Activated naive CD4-positive, alpha-beta T cell (primary cell): ENCODE measurements at regions not wholly inside any gene's neighbourhood (a gene's known extent, or its start where the extent isn't known, plus 50 kb on each side); places are given as distances from the start of the nearest gene placed in this dataset.

Experiments used
- DNase-seq, 4 experiments: peaks; one replicate each; lab custom pipeline; 2025; lab: John Stamatoyannopoulos, UW

DNA sequence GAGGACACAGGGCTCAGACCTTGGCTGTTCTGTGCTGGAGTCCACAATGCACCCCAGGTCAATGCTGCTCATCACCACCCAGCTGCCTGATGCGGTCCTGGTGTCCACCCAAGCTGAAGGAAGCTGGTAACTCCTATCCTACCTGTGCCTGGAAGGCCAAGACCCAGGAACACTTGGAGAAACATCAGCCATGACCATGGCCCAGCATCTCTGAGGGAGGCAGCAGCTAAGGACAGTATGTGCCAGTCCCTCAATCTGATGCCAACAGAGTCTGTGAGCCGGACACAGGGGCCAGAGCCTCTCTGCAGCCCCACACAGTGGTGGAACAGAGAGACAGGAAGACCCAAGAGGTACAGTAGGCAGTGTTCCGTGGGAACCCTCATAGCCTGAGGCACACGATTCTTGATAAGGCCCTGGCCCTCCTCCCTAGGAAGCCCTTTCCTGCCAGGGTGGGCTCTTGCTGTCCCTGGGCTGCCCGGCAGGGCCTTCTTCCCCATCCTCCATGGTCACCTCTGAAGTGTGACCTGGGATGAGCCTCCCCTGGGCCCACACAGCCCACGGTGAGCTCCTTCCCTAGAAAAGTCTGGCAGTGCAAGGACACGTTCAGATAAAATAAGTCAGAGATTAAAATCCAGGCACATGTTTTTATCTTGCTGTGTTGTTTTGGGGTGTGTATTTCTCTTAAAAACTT, 170.7 kb downstream of the THBS2 start:
- DNase-seq = no peak

DNA sequence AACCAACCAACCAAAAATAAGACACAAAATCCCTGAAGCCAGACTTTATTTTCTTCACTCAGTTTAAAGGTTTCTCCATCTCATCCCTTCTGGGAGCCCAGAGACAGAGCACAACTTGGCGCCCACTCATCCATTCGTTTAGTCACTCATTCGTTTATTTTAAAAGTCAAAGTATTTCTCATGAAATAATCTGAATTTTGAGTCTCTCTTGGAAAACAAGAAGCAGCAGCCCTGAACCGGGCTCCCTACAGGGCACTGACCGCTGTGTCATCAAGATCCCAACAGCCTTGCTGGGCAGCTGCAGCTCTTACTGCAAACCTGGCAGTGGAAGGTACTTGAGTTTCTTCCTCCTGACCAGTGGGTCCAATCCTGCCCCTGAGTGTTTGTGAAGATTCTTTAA, 171.6 kb downstream of the THBS2 start:
- DNase-seq = no peak

DNA sequence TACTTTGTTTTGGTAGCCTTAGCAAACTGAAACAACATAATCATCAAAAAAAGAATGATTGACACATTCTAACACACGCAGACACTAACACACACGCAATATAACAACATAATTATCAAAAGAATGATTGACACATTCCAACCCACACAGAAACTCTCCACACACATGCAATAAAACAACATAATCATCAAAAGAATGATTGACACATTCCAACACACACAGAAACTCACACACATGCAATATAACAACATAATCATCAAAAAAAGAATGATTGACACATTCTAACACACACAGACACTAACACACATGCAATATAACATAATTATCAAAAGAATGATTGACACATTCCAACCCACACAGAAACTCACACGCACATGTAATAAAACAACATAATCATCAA, 172.4 kb downstream of the THBS2 start:
- DNase-seq = no peak

DNA sequence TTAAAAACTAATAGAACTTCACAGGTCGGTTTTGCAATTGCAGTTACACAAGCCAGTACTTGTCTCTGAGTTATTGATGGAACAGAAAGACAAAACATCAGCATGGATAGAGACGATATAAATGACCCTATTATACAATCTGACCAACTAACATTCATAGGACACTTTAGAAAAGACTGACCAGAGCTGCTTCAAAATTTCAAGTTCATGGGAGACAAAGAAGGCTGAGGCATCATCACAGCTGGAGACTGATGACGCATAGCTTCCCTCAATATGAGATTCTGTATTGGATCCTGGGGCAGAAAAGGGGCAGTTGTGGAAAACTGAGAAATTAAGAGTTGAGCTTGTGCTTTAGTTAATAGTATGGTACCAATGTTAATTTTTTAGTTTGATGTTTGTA, 174.0 kb downstream of the THBS2 start:
- no peak for DNase-seq

DNA sequence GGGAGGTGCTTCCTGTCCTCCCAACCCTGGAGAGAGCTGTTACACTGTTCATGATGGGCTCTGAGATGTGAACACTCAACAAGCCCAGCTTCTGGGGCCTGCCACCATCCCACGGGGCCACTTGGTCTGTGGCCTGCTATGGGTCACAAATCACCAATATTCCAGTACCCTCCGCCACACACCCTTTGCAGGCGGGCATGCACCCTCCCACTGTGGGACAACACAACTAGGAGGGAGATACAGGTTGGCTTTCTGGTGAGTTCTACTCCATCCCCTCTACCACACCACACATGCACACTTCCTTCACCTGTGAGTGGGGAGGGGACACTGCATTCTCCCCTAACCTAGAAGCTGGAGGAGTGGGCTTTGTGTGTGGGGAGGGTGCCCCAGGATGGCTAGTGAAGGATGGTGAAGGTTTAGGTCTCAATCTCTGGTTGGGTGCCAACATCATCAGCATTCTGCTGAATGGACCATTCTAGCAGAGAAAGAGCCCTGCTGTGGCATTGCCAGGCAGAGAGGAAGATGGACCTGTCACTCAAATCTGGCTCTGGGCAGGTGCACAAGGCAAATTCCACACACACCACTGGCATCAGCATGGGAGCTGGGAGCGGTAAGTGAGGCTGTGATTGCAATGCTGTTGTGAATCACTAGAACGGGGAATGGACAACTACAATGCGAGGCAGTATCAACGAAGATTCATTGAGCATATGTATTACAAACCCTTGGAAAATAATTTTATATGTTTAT, 175.1 kb downstream of the THBS2 start:
- DNase-seq = no peak

DNA sequence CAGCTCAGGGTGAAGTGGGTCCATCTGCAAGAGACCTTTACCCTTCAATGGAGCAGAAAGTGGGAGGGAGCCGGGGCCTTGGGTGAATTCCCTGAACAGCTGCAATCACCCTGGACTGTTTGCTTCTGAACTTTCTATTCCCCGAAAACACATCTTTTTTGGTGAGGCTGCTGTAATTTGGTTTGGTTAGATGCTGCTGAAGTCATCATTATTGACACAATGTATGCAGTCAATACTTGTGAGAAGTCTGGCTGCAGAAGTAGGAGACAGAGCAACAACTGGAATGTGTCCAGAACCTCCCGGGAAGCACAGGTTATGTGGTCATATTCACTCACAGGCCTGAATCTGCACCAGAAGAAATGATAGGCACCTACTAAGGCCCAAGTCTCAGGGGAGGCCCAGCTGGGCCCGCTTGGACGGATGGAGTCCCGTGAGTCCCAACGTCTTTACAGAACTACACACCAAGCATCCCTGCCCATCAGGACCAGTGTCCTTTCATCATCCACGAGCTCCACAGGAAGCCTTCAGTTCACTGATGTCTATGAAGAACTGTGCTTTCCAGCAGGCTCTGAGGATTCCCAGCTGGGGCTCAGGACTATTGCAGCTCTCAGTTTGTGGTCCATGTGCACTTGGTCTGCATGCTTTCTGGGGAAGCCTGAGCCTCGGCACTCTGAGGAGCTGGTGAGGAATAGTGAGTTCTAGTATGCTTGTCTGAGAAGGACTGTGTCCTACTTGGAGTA, 177.6 kb downstream of the THBS2 start:
- DNase-seq = no peak

DNA sequence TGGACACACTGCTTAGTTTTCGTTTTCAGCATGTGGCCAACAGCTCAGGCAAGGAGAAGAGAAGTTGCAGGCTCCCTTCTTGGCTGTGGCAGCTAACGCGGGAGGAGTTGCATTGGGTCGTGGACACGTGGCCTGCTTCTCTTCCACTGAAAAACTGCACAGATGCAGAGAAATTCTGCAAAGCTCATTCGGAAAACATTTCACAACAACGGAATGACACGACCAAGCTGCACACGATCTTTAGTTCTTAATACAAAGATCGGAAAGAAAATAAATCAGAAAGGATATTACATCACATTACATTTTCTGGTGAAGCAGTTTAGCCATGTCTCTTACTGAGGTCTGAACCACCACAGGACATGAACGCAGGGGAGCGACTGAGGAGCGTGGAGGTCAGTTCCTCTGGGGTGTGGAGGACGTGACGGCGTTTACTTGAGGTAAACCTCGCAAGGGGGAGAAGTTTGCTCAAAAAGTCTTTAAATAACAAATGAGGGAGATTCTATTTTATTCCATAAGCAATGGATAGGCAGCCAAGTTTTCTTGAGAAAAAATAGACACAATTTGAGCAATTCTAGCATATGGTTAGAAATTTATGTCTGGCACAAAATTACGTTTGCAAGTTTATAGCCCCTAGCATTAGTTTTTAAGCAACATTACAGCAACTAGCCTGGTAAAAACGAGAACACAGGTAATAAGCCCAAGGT, 178.3 kb downstream of the THBS2 start:
- no peak for DNase-seq

DNA sequence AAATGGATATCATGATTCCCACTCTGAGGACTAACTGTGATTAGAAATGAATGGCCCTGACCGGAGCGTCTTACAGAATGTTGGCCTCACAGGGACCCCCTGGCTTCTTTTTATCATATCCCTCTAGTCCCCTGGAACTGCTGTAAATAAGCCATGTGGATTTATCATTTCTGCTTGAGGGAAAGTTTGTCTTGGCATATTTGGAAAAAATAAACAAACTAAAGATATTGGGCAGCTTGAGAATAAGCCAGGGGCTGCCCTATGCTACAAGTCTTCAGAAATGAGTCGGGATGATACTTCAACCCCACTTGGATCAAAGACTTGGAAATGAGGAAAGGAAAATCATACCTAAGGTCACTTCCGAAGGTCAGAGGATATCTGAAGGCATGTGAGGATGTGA, 179.1 kb downstream of the THBS2 start:
- DNase-seq = no peak

DNA sequence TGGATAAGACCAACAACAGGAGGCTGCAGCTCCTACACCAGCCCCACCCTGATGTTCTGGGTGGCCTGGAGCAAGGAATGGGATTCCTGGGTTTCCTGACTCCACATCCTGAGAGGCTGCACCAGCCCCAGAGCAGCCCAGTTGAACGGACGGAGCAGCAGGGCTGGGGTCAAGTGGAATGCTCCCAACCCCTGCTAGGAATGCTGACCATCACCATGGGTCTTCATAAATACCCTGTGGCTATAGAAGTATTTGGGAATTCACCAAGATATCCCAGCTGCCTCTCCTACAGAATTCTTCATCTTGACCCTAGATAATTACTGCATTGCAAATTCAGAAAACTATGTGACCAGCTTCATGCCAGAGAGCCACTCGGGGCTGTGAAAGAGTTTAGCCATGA, 180.3 kb downstream of the THBS2 start:
- no peak for DNase-seq

DNA sequence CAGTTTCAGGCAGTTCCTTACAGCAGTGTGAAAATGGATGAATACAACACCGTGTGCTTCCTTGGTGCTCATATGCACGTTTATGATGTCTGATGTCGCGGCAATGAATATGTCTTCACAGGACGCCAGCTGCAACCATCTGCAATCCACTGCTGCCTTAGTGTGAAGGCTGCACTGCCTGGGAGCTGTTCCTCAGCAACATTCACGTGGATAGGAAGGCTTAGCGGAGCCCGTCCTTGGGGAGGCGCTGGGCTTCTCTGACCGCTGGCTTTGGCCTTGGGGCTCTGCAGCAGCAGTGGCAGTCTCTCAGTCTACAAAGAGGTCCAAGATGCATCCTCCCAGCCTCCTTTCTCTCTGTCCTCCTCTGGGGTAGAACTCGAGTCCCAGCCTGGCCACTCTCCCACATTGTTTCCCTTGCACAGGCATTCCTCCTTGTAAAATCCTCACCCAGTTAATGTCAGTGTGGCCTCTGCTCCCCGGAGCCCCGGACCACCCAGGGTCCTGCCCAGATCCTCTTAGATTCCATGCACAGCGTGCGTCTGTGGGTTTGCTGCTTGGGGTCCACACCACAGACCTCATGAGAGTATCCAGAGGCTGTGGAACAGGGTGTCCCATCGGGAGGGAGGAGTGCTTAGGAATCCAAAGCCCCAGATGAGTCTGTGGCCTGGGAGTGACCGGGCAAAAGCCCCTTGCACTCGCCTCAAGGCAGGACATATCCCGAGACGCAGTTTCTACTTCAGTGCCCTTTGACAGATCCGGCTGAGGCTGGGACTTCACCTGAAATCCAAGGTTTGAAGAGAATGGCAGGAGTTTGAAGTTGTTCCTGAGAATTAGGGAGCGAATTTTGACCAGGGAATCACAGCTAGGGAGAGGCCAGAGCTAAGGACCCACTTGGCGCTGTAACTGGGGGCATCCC, 181.3 kb downstream of the THBS2 start:
- DNase-seq = no peak

DNA sequence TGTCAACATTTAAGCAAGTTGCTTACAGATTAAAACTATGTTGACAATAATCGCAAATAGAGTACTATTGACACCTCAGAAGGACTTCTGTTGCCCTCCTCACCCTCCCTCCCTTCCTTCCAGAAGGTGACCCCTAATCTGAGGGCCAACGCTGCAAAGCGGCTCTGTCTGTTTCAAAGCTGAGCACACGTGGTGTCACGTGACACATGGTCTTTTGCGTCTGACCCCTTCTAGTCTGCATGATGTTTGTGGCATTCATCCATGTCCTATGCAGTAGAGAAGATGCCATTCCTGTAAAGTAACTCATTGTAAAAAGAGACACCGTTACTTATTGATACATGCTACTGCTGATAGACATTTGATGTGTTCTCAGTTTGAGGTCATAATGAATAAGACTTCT, 182.3 kb downstream of the THBS2 start:
- DNase-seq = no peak

DNA sequence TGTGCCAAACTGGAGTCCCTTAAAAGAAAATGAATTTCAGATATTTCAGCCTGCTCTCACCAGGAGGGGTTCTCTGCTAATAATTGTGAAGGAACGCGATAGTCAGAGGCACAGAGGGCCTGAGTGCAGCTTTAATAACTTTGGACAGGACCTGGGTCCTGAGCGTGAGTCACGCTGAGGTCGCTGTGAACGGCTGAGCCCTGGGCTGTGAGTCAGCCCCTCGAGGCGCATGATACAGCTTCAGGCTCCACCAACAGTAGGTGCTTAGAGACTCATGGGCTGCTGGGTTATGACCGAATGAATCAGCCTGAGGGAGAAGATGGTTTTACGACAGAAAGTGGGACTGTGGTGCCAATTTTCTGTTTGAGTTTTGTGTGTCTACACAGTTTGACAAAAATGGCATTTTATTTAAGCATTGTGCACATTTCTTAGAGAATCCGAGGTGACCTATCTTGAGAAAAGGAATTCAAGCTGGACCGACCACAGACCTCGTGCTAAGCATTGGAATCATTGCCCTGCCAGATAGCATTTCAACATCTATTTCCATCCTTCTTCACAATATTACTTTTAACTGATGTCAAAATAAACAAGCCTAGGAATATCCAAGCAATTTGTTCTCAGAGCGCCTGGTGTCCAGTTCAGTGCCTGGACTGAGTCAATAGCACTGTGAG, 183.0 kb downstream of the THBS2 start:
- no peak for DNase-seq

DNA sequence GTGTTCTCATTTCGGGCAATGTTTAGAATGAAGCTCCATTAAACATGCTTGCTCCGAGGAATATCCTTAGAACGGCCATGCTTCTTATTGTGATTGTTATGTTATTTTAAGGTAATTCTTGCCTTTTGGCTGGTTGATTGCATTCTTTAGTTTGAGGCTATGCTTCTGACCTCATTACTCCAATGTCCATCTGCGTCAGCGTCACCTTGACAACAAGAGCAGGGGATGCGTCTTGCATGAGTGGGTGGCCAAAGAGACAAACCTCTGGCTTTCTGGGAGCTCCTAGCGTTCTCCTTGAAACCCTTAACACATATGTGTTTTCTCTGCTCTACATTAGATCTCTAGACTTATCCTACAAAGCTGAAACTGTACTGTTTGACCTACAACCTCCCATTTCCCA, 184.3 kb downstream of the THBS2 start:
- DNase-seq = no peak

DNA sequence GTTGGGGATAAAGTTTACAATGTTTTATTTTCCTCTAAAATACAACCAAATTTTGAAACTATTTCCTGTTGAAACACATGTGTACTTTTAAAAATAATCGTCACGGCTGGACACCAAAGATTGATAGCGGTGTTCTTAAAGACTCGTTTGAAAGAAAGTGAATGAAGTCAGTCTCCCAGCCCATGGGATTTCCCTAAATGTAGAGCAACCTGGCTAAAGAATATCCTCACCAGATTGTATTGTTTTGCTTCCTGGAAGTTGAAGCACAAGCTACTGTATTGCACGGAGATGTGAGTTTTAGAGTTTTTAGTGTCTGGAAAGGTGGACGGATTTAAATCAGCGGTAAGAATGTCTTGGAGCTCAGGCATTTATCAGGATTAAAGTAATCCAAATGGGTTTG, 189.5 kb downstream of the THBS2 start:
- no peak for DNase-seq

DNA sequence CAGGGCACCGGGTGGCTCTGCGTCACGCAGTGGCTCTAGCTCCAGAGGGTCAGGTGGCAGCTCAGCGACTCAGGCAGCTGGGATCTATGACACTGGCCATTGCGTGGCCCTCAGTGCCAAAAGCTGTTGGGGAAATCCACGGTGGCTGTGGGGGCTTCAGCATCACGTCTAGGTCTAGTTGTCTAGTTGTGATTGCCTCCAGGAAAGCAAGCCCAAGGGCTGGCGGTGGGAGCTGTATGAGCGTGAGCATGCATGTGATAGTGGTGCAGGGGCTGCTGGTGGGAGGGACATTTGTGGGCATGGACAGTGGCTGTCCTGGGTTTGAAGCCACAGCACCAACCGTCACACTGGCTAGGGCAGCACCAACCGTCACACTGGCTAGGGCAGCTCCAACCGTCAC, 191.4 kb downstream of the THBS2 start:
- no peak for DNase-seq

DNA sequence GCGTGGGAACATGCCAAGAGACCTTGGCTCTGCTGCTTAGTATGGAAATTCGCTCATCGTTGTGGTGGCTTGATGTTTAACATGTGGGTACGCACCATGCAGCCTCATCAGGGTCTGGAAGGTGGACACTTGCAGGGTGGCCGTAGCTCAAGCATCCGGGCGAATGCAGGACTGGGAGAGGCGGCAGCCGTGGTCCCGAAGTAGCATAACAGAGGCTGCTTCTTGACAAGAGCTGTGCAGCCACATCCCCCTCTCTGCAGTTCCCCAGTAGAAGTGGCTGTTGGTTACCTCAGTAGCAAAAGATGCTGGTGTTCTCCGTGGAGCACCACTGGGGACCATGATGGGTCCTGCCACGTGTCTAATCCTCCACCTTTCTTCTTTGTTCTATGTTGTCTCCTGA, 195.0 kb downstream of the THBS2 start:
- DNase-seq = no peak

DNA sequence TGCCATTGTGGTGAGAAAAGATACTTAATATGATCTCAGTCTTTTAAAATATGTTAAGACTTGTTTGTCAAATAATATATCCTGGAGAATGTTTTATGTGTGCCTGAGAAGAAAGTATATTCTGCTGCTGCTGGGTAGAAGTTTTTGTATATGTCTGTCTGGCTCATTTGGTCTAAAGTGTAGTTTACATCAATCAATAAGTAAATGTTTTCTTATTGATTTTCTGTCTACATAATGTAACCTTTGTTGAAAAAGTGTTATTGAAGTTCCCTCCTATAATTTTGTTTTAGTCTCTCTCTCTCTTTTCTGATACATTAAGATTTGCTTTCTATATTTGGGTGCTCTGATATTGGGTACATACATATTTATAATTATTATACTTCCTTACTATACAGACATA, 201.2 kb downstream of the THBS2 start:
- no peak for DNase-seq

DNA sequence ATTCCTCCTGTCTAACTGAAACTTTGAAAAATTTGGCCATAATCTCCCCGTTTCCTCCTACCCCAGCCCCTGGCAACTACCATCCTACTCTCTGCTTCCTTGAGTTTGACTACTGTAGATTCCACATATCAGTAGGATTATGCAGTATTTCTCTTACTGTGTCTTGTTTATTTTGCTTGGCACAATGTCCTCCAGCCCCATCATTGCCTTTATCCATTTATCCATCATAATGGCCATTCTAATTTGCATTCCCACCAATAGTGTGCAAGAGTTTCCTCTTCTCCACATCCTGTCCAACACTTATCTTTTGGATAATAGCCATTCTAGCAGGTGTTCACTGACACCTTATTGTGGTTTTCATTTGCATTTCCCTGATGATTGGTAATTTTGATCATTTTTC, 202.3 kb downstream of the THBS2 start:
- no peak for DNase-seq

DNA sequence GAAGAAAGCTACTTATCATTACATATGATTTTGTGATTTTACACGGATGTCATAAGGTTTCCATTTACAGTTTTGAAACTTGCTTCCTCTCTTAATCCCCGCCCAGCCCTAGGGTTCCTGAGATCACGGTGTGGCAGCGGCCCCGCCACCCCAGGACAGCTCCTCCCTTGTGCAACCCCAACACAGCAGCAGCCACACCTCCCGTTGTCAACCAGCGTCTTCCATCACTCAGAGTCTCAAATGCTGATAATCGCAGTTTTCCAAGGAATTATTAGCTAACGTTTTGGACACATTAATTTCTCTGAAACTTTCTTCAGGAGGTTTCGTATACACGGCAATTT, 204.8 kb downstream of the THBS2 start:
- DNase-seq = no peak

DNA sequence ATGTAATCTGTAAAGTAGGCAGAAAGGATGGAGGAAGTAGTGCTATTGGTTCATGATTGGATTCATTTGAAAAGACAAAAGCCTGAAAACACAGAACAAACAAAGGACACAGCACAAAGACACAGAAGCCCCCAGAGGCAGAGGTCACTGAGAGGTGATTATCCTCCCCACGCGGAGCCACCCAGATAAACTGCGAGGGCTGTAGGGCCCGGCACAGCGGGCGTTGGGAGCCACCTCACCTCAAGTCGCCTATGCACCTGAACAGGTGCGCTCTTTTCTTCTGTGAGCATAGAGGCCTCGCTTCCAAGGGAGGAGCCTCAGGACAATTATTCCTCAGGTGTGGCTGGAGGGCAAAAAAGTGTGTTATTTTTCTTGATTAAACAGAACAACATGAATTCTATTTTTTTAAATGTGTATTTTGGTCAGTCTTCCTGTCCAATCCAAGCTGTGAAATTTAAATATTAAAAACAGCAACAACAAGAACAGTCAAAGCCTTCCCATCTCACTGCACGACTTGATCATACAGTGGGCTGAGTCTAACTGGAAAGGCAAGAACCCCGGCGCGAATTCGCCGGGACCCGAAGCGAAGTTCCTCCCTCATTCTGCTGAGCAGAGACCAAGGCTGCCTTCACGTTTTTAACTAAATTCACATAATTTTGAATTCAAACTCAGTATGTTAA, 205.3 kb downstream of the THBS2 start:
- no peak for DNase-seq

DNA sequence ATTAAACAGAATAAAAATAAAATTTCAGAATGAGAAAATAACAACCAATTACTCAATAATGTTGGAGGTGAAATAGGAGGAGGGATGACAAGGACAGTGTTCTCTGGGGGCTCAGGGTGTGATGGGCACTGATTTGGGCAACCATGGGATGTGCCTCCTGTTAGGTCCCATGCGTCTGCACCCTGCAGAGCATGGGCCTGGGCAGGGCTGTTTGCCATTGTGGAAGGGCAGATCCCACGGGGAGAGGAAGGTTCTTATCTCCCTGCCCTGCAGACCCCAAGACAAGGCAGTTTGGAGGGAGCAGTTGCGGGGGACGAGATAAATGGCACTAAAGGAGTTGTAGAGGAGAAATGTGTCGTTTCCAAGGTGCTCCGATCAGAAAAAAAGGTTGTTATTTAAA, 206.3 kb downstream of the THBS2 start:
- DNase-seq = no peak
